8988T (cell line): ENCODE measurements at regions not wholly inside any gene's neighbourhood (a gene's known extent, or its start where the extent isn't known, plus 50 kb on each side); places are given as distances from the start of the nearest gene placed in this dataset.

ENCODE experiments used
- DNase-seq: peaks from one replicate; pipeline ENCODE4 v3.0.0; 2011

GRCh38 chr5:40412771-40413170, 266.9 kb upstream of the PTGER4 start:
- no peak for DNase-seq

DNA sequence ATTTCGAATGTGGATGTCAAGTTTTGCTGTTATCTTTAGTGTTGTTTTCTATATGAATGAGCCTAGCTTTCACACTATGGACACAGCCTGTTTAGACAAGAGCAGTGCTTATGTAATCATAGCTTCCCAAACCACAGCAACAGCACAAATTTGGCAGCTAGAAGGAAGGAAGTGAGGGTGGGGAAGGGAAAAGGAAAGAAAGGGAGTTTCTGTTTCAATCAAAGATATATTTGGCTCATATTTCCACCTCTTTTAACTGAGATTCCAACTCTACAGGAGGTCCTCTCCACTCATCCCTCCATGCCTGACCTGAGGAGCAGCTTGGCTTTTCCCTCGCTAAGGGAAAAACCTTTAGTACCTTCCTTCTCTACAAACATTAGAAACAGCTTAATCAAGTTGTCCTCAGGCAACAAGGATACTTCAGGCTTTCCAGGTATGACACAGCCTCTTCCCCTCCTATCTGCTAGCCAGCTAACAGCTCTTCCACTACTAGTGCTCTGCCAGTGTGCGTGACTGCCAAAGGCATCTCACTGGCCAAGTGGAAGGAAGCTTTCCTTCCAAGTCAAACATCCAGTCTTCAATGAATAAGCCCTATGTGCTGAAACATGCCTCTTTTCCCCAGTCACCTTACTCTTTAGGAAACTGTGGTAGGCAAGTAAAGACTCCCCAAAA, 268.6 kb upstream of the PTGER4 start:
- no peak for DNase-seq

DNA sequence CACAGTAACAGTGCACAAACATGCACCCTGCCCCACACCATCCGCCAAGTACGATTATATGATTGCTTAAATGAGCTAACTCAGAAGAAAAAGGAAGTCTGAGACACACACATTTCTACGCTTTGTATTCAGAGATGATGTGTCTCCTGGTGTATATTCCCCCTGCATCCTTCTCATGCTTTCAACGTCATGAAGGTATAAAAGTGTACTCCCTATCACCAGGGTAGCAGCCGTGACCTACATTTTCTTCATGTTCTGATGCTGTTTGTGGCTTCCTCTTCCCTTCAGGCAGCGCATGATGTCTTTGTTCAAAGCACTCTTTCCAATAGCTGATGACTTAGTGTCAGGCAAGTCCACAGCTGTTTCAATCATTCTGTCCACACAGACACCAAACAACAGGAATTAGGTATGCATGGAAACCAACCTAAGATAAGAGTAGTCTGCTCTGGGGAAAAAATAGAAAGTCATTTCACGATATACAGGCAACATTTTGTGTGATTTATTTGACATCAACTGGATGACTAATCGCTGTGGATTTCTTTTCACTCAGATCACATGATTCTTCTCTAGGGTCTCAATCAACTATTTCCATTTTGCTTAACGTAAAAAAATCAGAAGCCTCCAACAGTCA, 269.4 kb upstream of the PTGER4 start:
- DNase-seq: no peak

- no peak for DNase-seq
Measured at GRCh38 chr5:40409601-40410000, 270.1 kb upstream of the PTGER4 start.

DNA sequence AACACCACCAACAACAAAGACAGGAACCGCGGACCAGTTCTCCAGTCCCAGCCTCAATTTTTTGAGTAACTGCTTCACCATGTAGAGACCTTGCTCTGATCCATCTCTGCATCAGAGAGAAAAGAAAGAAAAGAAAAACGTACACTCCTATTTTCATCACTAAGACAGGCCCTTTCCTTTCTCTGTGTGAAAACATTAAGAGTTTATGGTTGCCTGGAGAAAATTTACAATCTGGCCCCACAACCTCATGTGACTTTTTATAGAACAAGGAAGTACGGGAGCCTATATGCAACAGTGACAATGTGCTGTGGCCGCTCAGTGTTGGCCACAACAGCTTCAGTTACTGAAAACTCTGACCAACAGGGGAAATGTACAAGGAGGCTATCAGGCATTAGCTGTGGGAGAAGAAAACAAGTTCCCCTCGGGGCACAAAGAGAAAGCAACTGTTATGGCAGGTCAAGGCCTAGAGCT, 272.9 kb upstream of the PTGER4 start:
- no peak for DNase-seq

- no peak for DNase-seq
Measured at GRCh38 chr5:40405996-40406740, 273.5 kb upstream of the PTGER4 start.

GRCh38 chr5:40405230-40405629, 274.5 kb upstream of the PTGER4 start:
- no peak for DNase-seq

- no peak for DNase-seq
Measured at GRCh38 chr5:40404613-40405012, 275.1 kb upstream of the PTGER4 start.

- DNase-seq: no peak
Measured at GRCh38 chr5:40402007-40402364, 277.7 kb upstream of the PTGER4 start.

GRCh38 chr5:40401284-40402006, 278.3 kb upstream of the PTGER4 start:
- no peak for DNase-seq

DNA sequence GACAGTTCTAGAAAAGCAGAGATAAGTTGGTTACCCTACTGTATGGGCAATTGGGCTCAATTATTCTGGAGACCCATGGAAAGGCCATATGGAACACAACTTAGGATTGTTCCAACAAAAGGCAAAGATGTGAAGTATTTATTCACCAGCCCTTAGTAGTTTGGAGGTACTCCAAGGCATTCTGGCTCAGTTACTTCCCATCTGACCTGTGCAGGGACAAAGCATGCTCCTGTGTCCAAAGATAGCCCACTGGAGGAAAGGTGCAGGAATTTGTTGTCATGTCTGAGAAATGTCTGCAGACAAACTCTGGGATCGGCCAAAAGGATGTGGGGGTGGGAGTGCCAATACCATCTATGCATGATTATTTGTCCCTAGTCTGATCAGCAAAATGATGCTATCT, 279.5 kb upstream of the PTGER4 start:
- no peak for DNase-seq

GRCh38 chr5:40399349-40399748, 280.4 kb upstream of the PTGER4 start:
- DNase-seq: no peak

DNA sequence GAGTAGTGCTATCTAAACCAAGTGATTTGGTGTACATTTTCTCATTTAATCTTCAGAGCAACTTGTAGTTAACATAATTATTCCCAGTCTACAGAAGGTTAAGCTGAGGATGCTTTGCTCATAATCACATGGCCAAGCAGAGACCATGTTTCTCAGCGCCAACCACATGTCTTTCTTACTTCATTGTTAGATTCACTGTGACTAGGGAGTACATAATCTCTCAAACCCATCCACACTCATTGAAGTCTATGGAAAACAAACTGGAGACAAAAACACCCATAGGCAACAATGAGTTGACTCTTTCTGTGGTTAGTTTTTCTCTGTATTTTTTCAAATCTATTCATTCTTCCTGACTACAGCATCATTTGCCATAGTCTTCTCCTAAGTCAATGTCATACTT, 281.7 kb upstream of the PTGER4 start:
- no peak for DNase-seq

DNA sequence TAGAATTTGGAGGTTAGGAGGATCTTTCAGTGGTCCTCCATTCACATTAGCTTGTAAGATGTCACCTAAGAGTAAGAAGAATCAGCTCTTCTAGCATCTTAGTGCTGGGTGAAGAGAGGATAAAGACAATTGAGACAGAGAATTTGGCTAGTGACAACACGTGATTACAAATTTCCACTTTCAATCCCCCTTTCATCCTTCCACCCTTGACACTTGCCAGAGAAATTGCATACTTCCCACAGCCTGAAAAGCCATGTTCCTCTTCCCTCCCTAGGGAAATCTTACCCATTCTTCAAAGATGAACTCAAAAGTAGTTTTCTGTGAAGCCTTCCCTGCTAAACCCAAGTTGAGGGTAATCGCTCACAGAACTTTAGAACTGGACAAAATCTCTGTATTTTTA, 282.6 kb upstream of the PTGER4 start:
- no peak for DNase-seq

DNA sequence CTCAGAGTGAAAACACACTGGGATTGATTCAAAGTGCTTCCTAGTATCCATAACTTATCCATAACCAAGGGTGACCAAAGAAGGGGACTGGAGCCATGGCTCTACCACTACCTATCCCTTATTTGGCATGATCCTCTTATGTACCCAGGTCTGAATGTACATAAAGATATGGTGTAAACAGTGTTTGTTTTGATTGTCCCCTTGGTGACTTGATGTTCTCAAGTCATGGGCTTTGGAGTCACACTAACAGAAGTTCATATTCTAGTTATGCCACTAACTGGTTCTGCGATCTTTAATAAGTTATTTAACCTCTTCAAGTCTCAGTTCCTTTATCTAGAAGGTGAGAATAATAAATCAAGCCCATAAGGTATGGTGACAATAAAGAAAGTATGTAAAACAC, 283.4 kb upstream of the PTGER4 start:
- DNase-seq: no peak

DNA sequence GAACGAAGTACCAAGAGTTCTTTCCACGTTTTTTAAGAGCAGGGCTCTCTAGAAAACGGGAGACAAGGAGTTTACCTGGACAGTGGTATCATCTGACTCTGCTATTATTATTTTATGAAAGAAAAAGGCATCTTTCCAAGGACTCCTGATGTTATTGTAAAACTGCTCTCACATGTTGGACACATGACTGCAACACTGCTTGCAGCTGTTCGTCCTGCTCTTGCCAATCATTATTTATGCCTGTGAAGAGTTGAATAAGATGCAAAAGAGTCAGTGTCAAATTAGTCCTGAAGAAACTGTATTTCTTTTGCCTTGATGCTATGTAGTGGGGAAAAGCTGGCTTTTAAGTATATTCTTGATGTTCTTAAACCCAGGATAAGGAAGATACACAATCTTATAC, 284.5 kb upstream of the PTGER4 start:
- no peak for DNase-seq

GRCh38 chr5:40394698-40395097, 285.0 kb upstream of the PTGER4 start:
- DNase-seq: no peak

- DNase-seq: no peak
Measured at GRCh38 chr5:40391642-40392041, 288.1 kb upstream of the PTGER4 start.

GRCh38 chr5:40390281-40391149, 289.2 kb upstream of the PTGER4 start:
- DNase-seq: no peak

DNA sequence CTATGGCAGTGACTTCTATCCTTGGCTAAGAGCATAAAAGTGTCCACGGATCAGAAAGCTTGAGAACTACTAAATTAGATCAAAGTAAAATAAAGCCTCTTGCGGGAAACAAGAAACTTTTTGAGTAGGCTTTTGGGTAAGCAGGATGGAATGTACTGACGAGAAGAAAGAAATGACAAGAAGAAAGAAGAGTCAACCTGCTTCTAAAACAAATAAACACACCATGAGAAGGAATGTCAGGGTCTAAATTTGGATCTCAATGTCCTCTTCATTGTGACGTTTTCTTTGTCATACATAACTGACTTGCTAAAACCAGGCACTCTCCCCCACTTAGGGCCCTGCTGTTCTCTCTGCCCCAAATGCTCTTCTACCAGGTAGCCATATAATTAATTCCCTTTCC, 290.1 kb upstream of the PTGER4 start:
- no peak for DNase-seq

- DNase-seq: no peak
Measured at GRCh38 chr5:40386289-40386688, 293.4 kb upstream of the PTGER4 start.

- no peak for DNase-seq
Measured at GRCh38 chr5:40385544-40385943, 294.2 kb upstream of the PTGER4 start.
